OCI-LY1 (cell line): ENCODE measurements at regions not wholly inside any gene's neighbourhood (a gene's known extent, or its start where the extent isn't known, plus 50 kb on each side); places are given as distances from the start of the nearest gene placed in this dataset.

Source experiments
- H2AFZ ChIP-seq: fragments of 200-600 bp; sonication (generic), shearing (Covaris generic); 2 replicates; pipeline ENCODE4 v1.6.0; 2014; ENCODE audit warnings: antibody characterized with exemption, mild to moderate bottlenecking, low read length
- H3F3A ChIP-seq: fragments of 200-600 bp; sonication (generic), shearing (Covaris generic); 2 replicates; pipeline ENCODE4 v1.6.0; 2014; ENCODE audit warnings: mild to moderate bottlenecking, antibody characterized with exemption, low read length, moderate library complexity; ENCODE audit not compliant: insufficient read depth
- H3K27ac ChIP-seq: fragments of 200-600 bp; sonication (generic); 2 replicates; pipeline ENCODE4 v1.5.1; 2014; ENCODE audit warnings: low read length, mixed run types, mild to moderate bottlenecking, low read depth; ENCODE audit not compliant: poor library complexity, severe bottlenecking
- H3K27me3 ChIP-seq: fragments of 200-600 bp; sonication (generic); 2 replicates; pipeline ENCODE4 v1.6.0; 2014; ENCODE audit warnings: antibody characterized with exemption, mild to moderate bottlenecking, low read length, moderate library complexity; ENCODE audit not compliant: insufficient read depth
- H3K36me3 ChIP-seq: fragments of 200-600 bp; sonication (generic); 2 replicates; pipeline ENCODE4 v1.6.1; 2014; ENCODE audit warnings: mild to moderate bottlenecking, antibody characterized with exemption, low read length, moderate library complexity, mixed read lengths; ENCODE audit not compliant: insufficient read depth
- H3K4me1 ChIP-seq: fragments of 200-600 bp; sonication (generic); 2 replicates; pipeline ENCODE4 v1.5.1; 2014; ENCODE audit warnings: mild to moderate bottlenecking, low read length, moderate library complexity; ENCODE audit not compliant: insufficient read depth, severe bottlenecking
- H3K4me2 ChIP-seq: fragments of 200-600 bp; sonication (generic), shearing (Covaris generic); 2 replicates; pipeline ENCODE4 v1.6.1; 2014; ENCODE audit warnings: low read length
- H3K4me3 ChIP-seq: fragments of 200-600 bp; sonication (generic); 2 replicates; pipeline ENCODE4 v1.5.1; 2014; ENCODE audit warnings: low read length, low read depth, mild to moderate bottlenecking, mixed read lengths; ENCODE audit not compliant: poor library complexity, severe bottlenecking
- H3K79me2 ChIP-seq: fragments of 200-600 bp; shearing (Covaris generic); 2 replicates; pipeline ENCODE4 v1.6.1; 2016; ENCODE audit warnings: mixed run types, low read length, mixed read lengths; ENCODE audit not compliant: insufficient read depth
- H3K9ac ChIP-seq: fragments of 200-600 bp; sonication (generic), shearing (Covaris generic); 2 replicates; pipeline ENCODE4 v1.6.1; 2014; ENCODE audit warnings: mild to moderate bottlenecking, low read length, mixed read lengths
- H3K9me2 ChIP-seq: fragments of 200-600 bp; sonication (generic), shearing (Covaris generic); 2 replicates; pipeline ENCODE4 v1.6.1; 2014; ENCODE audit warnings: low read depth, mild to moderate bottlenecking, low read length, mixed read lengths
- H3K9me3 ChIP-seq: fragments of 200-600 bp; shearing (Covaris generic); 2 replicates; pipeline ENCODE4 v1.6.1; 2014; ENCODE audit warnings: low read length, mixed read lengths
- H4K20me1 ChIP-seq: fragments of 200-600 bp; sonication (generic), shearing (Covaris generic); 2 replicates; pipeline ENCODE4 v1.6.0; 2016; ENCODE audit warnings: mild to moderate bottlenecking, low read length; ENCODE audit not compliant: insufficient read depth
- CTCF ChIP-seq: fragments of 200-600 bp; sonication (generic), shearing (Covaris generic); IDR thresholded peaks from 2 replicates; pipeline ENCODE4 v1.5.1; 2017; ENCODE audit warnings: mild to moderate bottlenecking, antibody characterized with exemption, low read length, moderate library complexity, mixed read lengths
- EZH2 ChIP-seq: fragments of 200-600 bp; sonication (generic), shearing (Covaris generic); IDR thresholded peaks from 2 replicates; pipeline ENCODE4 v1.8.0; 2017; ENCODE audit warnings: borderline replicate concordance, mixed run types, mild to moderate bottlenecking, antibody characterized with exemption, low read length, moderate library complexity, mixed read lengths

- H3K4me1 ChIP-seq, result no peaks in the 10 kb centered on the region
- no peak overlapping the region for H3K4me3 ChIP-seq
- no peaks in the 10 kb centered on the region for H3K27me3 ChIP-seq
- H3K36me3 ChIP-seq, result no peaks in the 10 kb centered on the region
- H3K79me2 ChIP-seq, result no peaks in the 10 kb centered on the region
- no peak overlapping the region for H3K27ac ChIP-seq
- H3F3A ChIP-seq, result no peaks in the 10 kb centered on the region
- TF ChIP-seq EZH2, result no peak
- no peak for TF ChIP-seq CTCF
- no peak overlapping the region for H3K4me2 ChIP-seq
- no peak overlapping the region for H3K9ac ChIP-seq
- no peaks in the 10 kb centered on the region for H3K9me2 ChIP-seq
- H2AFZ ChIP-seq, result no peak overlapping the region
- H4K20me1 ChIP-seq, result no peaks in the 10 kb centered on the region
- H3K9me3 ChIP-seq, result 0 out of 2 replicates have a peak, but pooled peaks cover 2% of the 10 kb centered on the region
Measured at GRCh38 chr14:101198398-101199027, 295.0 kb upstream of the RTL1 start.

GRCh38 chr14:101199028-101199770, 295.7 kb upstream of the RTL1 start:
- no peaks in the 10 kb centered on the region for H3K4me1 ChIP-seq
- no peak overlapping the region for H3K9ac ChIP-seq

GRCh38 chr14:101200008-101200649, 296.6 kb upstream of the RTL1 start:
- H3K9me2 ChIP-seq, result no peaks in the 10 kb centered on the region
- no peak overlapping the region for H3K9ac ChIP-seq
- no peak for TF ChIP-seq CTCF
- no peak for TF ChIP-seq EZH2
- no peaks in the 10 kb centered on the region for H3F3A ChIP-seq
- no peak overlapping the region for H2AFZ ChIP-seq
- H3K4me2 ChIP-seq, result no peak overlapping the region
- no peak overlapping the region for H3K4me3 ChIP-seq
- no peaks in the 10 kb centered on the region for H3K27me3 ChIP-seq
- H3K9me3 ChIP-seq, result 0 out of 2 replicates have a peak, but pooled peaks cover 2% of the 10 kb centered on the region
- no peaks in the 10 kb centered on the region for H3K36me3 ChIP-seq
- no peaks in the 10 kb centered on the region for H4K20me1 ChIP-seq
- no peaks in the 10 kb centered on the region for H3K79me2 ChIP-seq
- H3K4me1 ChIP-seq, result no peaks in the 10 kb centered on the region
- H3K27ac ChIP-seq, result no peak overlapping the region

More at GRCh38 chr14:101199028-101199770, 295.7 kb upstream of the RTL1 start:
- Histone ChIP-seq H3K4me3 (no peak overlapping the region), H3K9me3 (0 out of 2 replicates have a peak, but pooled peaks cover 2% of the 10 kb centered on the region), H3F3A (no peaks in the 10 kb centered on the region), H3K4me2 (no peak overlapping the region), H2AFZ (no peak overlapping the region), H3K36me3 (no peaks in the 10 kb centered on the region), H4K20me1 (no peaks in the 10 kb centered on the region), H3K27me3 (no peaks in the 10 kb centered on the region), H3K79me2 (no peaks in the 10 kb centered on the region), H3K9me2 (no peaks in the 10 kb centered on the region), H3K27ac (no peak overlapping the region)
- TF ChIP-seq CTCF (no peak), EZH2 (no peak)
